ENCODE measurements at regions not wholly inside any gene's neighbourhood (a gene's known extent, or its start where the extent isn't known, plus 50 kb on each side); places are given as distances from the start of the nearest gene placed in this dataset.

- TF ChIP-seq CHD4 (IDR thresholded peaks at IDR 0.05; ENCODE audit: insufficient read depth, insufficient replicate concordance, low read depth, low read length, poor library complexity, severe bottlenecking) (no peak), ZBTB17 (CRISPR knock-in tag; IDR thresholded peaks at IDR 0.05) (no peak), STAT6 (CRISPR knock-in tag; IDR thresholded peaks at IDR 0.05) (no peak), NFE2 (IDR thresholded peaks at IDR 0.05; ENCODE audit: low read depth) (no peak), PTTG1 (tag; IDR thresholded peaks at IDR 0.05; ENCODE audit: low read depth) (no peak), ETV6 (IDR thresholded peaks at IDR 0.05; ENCODE audit: borderline replicate concordance in 1 of 2, low read depth in 2 of 2, low read length in 1 of 2) (no peak), ETV6 (CRISPR knock-in tag; IDR thresholded peaks at IDR 0.05; ENCODE audit: borderline replicate concordance) (no peak), CHD1 (IDR thresholded peaks at IDR 0.05; ENCODE audit: low read length) (no peak), GATAD2B (IDR thresholded peaks at IDR 0.05; ENCODE audit: borderline replicate concordance) (no peak)
Observed at GRCh38 chr20:24043294-24043693, 54.7 kb upstream of the GGTLC1 start (continued).

GRCh38 chr20:24042646-24043045, 54.1 kb upstream of the GGTLC1 start:
- H3K36me3 ChIP-seq (ENCODE audit: control insufficient read depth, insufficient read depth, low read length), result no peaks in the 10 kb centered on the region
- DNase-seq (ENCODE audit: extremely low read depth in 1 of 4, low spot score in 3 of 4) (no peak), ATAC-seq (no peak), FAIRE-seq (no peak)
- no peaks in the 10 kb centered on the region for H3K79me2 ChIP-seq (ENCODE audit: control insufficient read depth, insufficient read depth, low read length)
- H3K4me2 ChIP-seq (ENCODE audit: insufficient read depth, low read length), result no peak overlapping the region
- 0% methylated on average over 3 of the region's 3 CpGs for WGBS (ENCODE audit: insufficient coverage, low coverage, missing lambda C conversion rate)
- no peaks in the 10 kb centered on the region; a peak in 1 of 5 replicates for H3K27me3 ChIP-seq (ENCODE audit: control insufficient read depth in 2 of 2, insufficient read depth in 2 of 2, low read length in 2 of 2)
- intact Hi-C loops (cut with micrococcal nuclease), result no loop called here
- no peaks in the 10 kb centered on the region for H4K20me1 ChIP-seq (replicated peaks; ENCODE audit: control insufficient read depth, insufficient read depth, low read length)
- no peaks in the 10 kb centered on the region for H3K9me3 ChIP-seq (replicated peaks; ENCODE audit: control insufficient read depth, insufficient read depth, low read depth, low read length)
- no peak overlapping the region for H3K4me3 ChIP-seq
- H3K9me1 ChIP-seq (ENCODE audit: control insufficient read depth, insufficient read depth, low read length), result no peaks in the 10 kb centered on the region
- BruUV-seq (replicated peaks), result no TSS peak
- H3K4me1 ChIP-seq (replicated peaks in 1 of 2; ENCODE audit: control insufficient read depth in 2 of 2, insufficient read depth in 2 of 2, low read length in 2 of 2), result no peaks in the 10 kb centered on the region
- no peak overlapping the region for H3K27ac ChIP-seq (ENCODE audit: extremely low read depth, low read depth, low read length)
- in situ Hi-C loops (cut with MboI), result no loop called here
- no peak overlapping the region for H3K9ac ChIP-seq (ENCODE audit: insufficient read depth in 1 of 2, low read depth in 2 of 2, low read length in 2 of 2)
- ChIA-PET CTCF (ENCODE audit: low intra/inter-chr PET ratio) (no interaction called here), POLR2A (no interaction called here)
- H2AFZ ChIP-seq (ENCODE audit: low read depth, low read length), result no peak overlapping the region
- TF ChIP-seq ZNF3 (CRISPR knock-in tag; IDR thresholded peaks at IDR 0.05) (no peak), ZFP91 (CRISPR knock-in tag; IDR thresholded peaks at IDR 0.05) (no peak), ZNF165 (CRISPR knock-in tag; IDR thresholded peaks at IDR 0.05; ENCODE audit: borderline replicate concordance) (no peak), HNRNPH1 (optimal IDR thresholded peaks at IDR 0.05; ENCODE audit: low read depth, low read length) (no peak), ZNF76 (CRISPR knock-in tag; IDR thresholded peaks at IDR 0.05; ENCODE audit: borderline replicate concordance) (no peak), MTA2 (IDR thresholded peaks at IDR 0.05; ENCODE audit: low read depth) (no peak), MAFK (IDR thresholded peaks at IDR 0.05; ENCODE audit: low read length) (no peak), POLR2G (IDR thresholded peaks at IDR 0.05; ENCODE audit: low read depth, low read length) (no peak), HIVEP1 (CRISPR knock-in tag; IDR thresholded peaks at IDR 0.05) (no peak), ZNF586 (CRISPR knock-in tag; conservative IDR thresholded peaks at IDR 0.05) (no peak), ZNF121 (CRISPR knock-in tag; conservative IDR thresholded peaks at IDR 0.05) (no peak), ZNF224 (CRISPR knock-in tag; IDR thresholded peaks at IDR 0.05) (no peak)

Data from K562 (cell line).